Liver (tissue), 7 donors: ENCODE measurements at regions not wholly inside any gene's neighbourhood (a gene's known extent, or its start where the extent isn't known, plus 50 kb on each side); places are given as distances from the start of the nearest gene placed in this dataset.
"Not testable (repeated sequence)": the region's sequence is repeated elsewhere in the genome, so short reads cannot be mapped to it uniquely, and the experiment has no call there.

Experiments used
- DNase-seq: peaks from one replicate; pipeline ENCODE4 v3.0.0-alpha.2; 2017; ENCODE audit warnings: low spot score
- H3K27ac ChIP-seq, 2 donors: one replicate each; pipeline ENCODE4 v1.7.0; 2013; ENCODE audit warnings: inconsistent platforms in 2 of 2, low read length in 2 of 2, control low read depth in 1 of 2, low read depth in 1 of 2, mild to moderate bottlenecking in 1 of 2
- H3K27me3 ChIP-seq, 4 donors: one replicate each; pipeline versions ENCODE4 v1.6.1 to v1.7.0; 2013; ENCODE audit warnings: low read length in 3 of 4, inconsistent platforms in 1 of 4, mild to moderate bottlenecking in 1 of 4, moderate library complexity in 1 of 4; ENCODE audit not compliant: control insufficient read depth in 4 of 4, insufficient read depth in 4 of 4
- H3K36me3 ChIP-seq, 4 donors: one replicate each; pipeline versions ENCODE4 v1.6.1 to v1.7.0; 2013; ENCODE audit warnings: low read length in 3 of 4, mild to moderate bottlenecking in 3 of 4, low read depth in 1 of 4, moderate library complexity in 1 of 4; ENCODE audit not compliant: control insufficient read depth in 4 of 4, insufficient read depth in 3 of 4
- H3K4me1 ChIP-seq, 4 donors: one replicate each; pipeline versions ENCODE4 v1.6.1 to v1.7.0; 2013; ENCODE audit warnings: low read length in 3 of 4, mild to moderate bottlenecking in 3 of 4, moderate library complexity in 1 of 4; ENCODE audit not compliant: control insufficient read depth in 4 of 4, insufficient read depth in 4 of 4
- H3K4me3 ChIP-seq, 3 donors: one replicate each; pipeline versions ENCODE4 v1.6.1 to v1.7.0; 2013; ENCODE audit warnings: low read length in 3 of 3, control low read depth in 1 of 3, low read depth in 1 of 3, mild to moderate bottlenecking in 1 of 3
- H3K9ac ChIP-seq, 2 donors: one replicate each; pipeline ENCODE4 v1.7.0; 2013; ENCODE audit warnings: low read length in 2 of 2, mild to moderate bottlenecking in 2 of 2, moderate library complexity in 2 of 2, control low read depth in 1 of 2, low read depth in 1 of 2
- H3K9me3 ChIP-seq, 4 donors: one replicate each; pipeline versions ENCODE4 v1.6.1 to v1.7.0; 2013; ENCODE audit warnings: low read length in 3 of 4; ENCODE audit not compliant: control insufficient read depth in 4 of 4
- ATF3 ChIP-seq: IDR thresholded peaks from 2 replicates; pipeline ENCODE4 v1.6.1; 2016; ENCODE audit warnings: antibody characterized with exemption
- EGR1 ChIP-seq, 2 donors: IDR thresholded peaks; 2 replicates each; pipeline ENCODE4 v1.6.1; 2016 to 2018; ENCODE audit warnings: antibody characterized with exemption in 2 of 2, low read depth in 2 of 2
- FOXA2 ChIP-seq: IDR thresholded peaks from 2 replicates; pipeline ENCODE4 v1.6.1; 2016; ENCODE audit warnings: antibody characterized with exemption
- HNF4A ChIP-seq, 2 donors: conservative IDR thresholded peaks; 2 replicates each; pipeline ENCODE4 v1.6.1; 2016; ENCODE audit warnings: antibody characterized with exemption in 2 of 2, mild to moderate bottlenecking in 2 of 2
- HNF4G ChIP-seq: IDR thresholded peaks from 2 replicates; pipeline ENCODE4 v1.6.1; 2016; ENCODE audit warnings: antibody characterized with exemption
- NR2F2 ChIP-seq: IDR thresholded peaks from 2 replicates; pipeline ENCODE4 v1.6.1; 2016; ENCODE audit warnings: antibody characterized with exemption
- RAD21 ChIP-seq, 2 donors: IDR thresholded peaks; 2 replicates each; pipeline ENCODE4 v1.6.1; 2016; ENCODE audit warnings: antibody characterized with exemption in 2 of 2, mild to moderate bottlenecking in 2 of 2
- REST ChIP-seq: IDR thresholded peaks from 2 replicates; pipeline ENCODE4 v1.6.1; 2016; ENCODE audit warnings: antibody characterized with exemption, mild to moderate bottlenecking
- SP1 ChIP-seq: IDR thresholded peaks from 2 replicates; pipeline ENCODE4 v1.6.1; 2018; ENCODE audit warnings: antibody characterized with exemption, mild to moderate bottlenecking
- TAF1 ChIP-seq: conservative IDR thresholded peaks from 2 replicates; pipeline ENCODE4 v1.6.1; 2016; ENCODE audit warnings: antibody characterized with exemption, mild to moderate bottlenecking
- ZBTB33 ChIP-seq: IDR thresholded peaks from 2 replicates; pipeline ENCODE4 v1.6.1; 2016; ENCODE audit warnings: antibody characterized with exemption
- WGBS: extraction: QIAGEN DNeasy Blood & Tissue Kit; methylation state at CpG from one replicate; pipeline ENCODE4 v1.1.7; 2013; 5-methylcytosine and 5-hydroxymethylcytosine counted together
- donor health status: healthy.
- donor health status: healthy.
- donor health status: healthy.
- donor health status: healthy.

GRCh38 chr18:59971871-59972428 lies 72.2 kb downstream of the PMAIP1 start:
- no peak for DNase-seq
- WGBS, result 65% methylated on average over 4 of the region's 4 CpGs
- TF ChIP-seq HNF4G, result no peak
- TF ChIP-seq HNF4A (conservative IDR thresholded peaks at IDR 0.05), result no peak
- no peak for TF ChIP-seq TAF1
- TF ChIP-seq ATF3, result no peak
- TF ChIP-seq NR2F2, result no peak
- TF ChIP-seq ZBTB33, result no peak
- TF ChIP-seq SP1, result no peak
- no peak for TF ChIP-seq EGR1 (IDR thresholded peaks at IDR 0.05; ENCODE audit: low read depth in 2 of 2)

GRCh38 chr18:59971144-59971543 lies 71.3 kb downstream of the PMAIP1 start:
- not testable (repeated sequence) for H3K4me3 ChIP-seq, H3K9ac ChIP-seq, H3K36me3 ChIP-seq, H3K27ac ChIP-seq, H3K27me3 ChIP-seq, H3K4me1 ChIP-seq, H3K9me3 ChIP-seq, DNase-seq
- 82% methylated on average over 1 of the region's 1 CpG for WGBS

More at GRCh38 chr18:59971871-59972428, 72.2 kb downstream of the PMAIP1 start:
- Histone ChIP-seq H3K27ac (no peak overlapping the region), H3K9me3 (no peaks in the 10 kb centered on the region), H3K36me3 (no peaks in the 10 kb centered on the region), H3K4me3 (no peak overlapping the region), H3K4me1 (peaks cover 0 to 2% (median 0%) of the 10 kb centered on the region in 4 donors), H3K9ac (no peak overlapping the region), H3K27me3 (peaks cover 0 to 3% (median 1%) of the 10 kb centered on the region in 4 donors)

GRCh38 chr18:59969477-59970028 lies 69.8 kb downstream of the PMAIP1 start:
- not testable (repeated sequence) for H3K4me1 ChIP-seq, H3K4me3 ChIP-seq, DNase-seq, H3K36me3 ChIP-seq, H3K9ac ChIP-seq, H3K27me3 ChIP-seq, H3K27ac ChIP-seq, H3K9me3 ChIP-seq
- WGBS, result 49% methylated on average over 56 of the region's 56 CpGs

GRCh38 chr18:59968583-59968982 lies 68.8 kb downstream of the PMAIP1 start:
- no peak for TF ChIP-seq ATF3
- no peak for TF ChIP-seq FOXA2
- TF ChIP-seq RAD21 (IDR thresholded peaks at IDR 0.05), result no peak
- TF ChIP-seq EGR1 (IDR thresholded peaks at IDR 0.05; ENCODE audit: low read depth in 2 of 2), result no peak
- no peak for TF ChIP-seq REST
- TF ChIP-seq SP1, result no peak
- no peaks in the 10 kb centered on the region for H3K9me3 ChIP-seq
- no peak overlapping the region for H3K9ac ChIP-seq
- peaks cover 0 to 7% (median 0%) of the 10 kb centered on the region in 4 donors for H3K27me3 ChIP-seq
- H3K27ac ChIP-seq, result no peak overlapping the region
- no peaks in the 10 kb centered on the region for H3K36me3 ChIP-seq
- H3K4me3 ChIP-seq, result no peak overlapping the region
- WGBS, result 88% methylated on average over 2 of the region's 2 CpGs
- peaks cover 0 to 2% (median 0%) of the 10 kb centered on the region in 4 donors for H3K4me1 ChIP-seq
- DNase-seq, result no peak
